ENCODE measurements at regions not wholly inside any gene's neighbourhood (a gene's known extent, or its start where the extent isn't known, plus 50 kb on each side); places are given as distances from the start of the nearest gene placed in this dataset.
A peak's percentile ranks its signal among the peaks of the same experiment; 100 is the strongest.
"Not testable (repeated sequence)": the region's sequence is repeated elsewhere in the genome, so short reads cannot be mapped to it uniquely, and the experiment has no call there.

DNA sequence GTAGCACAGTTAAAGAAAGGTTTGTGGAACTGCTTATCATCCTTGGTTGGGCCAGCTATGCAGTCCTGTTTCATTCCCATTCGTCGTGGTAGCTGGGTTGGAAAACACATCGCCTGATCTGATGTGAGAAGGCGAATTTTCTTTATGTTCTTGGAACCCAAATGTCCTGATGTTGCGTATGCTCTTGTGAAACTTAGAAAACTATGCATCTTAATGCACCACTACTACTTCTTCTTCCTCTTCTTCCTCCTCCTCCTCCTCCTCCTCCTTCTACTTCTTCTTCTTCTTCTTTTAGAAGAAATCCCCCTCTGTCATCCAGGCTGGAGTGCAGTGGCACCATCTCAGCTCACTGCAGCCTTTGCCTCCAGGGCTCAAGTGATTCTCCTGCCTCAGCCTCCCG, 381.6 kb downstream of the UTRN start:
- TF ChIP-seq, protein P1, sequence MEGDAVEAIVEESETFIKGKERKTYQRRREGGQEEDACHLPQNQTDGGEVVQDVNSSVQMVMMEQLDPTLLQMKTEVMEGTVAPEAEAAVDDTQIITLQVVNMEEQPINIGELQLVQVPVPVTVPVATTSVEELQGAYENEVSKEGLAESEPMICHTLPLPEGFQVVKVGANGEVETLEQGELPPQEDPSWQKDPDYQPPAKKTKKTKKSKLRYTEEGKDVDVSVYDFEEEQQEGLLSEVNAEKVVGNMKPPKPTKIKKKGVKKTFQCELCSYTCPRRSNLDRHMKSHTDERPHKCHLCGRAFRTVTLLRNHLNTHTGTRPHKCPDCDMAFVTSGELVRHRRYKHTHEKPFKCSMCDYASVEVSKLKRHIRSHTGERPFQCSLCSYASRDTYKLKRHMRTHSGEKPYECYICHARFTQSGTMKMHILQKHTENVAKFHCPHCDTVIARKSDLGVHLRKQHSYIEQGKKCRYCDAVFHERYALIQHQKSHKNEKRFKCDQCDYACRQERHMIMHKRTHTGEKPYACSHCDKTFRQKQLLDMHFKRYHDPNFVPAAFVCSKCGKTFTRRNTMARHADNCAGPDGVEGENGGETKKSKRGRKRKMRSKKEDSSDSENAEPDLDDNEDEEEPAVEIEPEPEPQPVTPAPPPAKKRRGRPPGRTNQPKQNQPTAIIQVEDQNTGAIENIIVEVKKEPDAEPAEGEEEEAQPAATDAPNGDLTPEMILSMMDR (conservative IDR thresholded peaks at IDR 0.05; ENCODE audit: low read depth, low read length), result no peak
- no peak for DNase-seq (ENCODE audit: low read depth)
- no peak overlapping the region for H3K4me3 ChIP-seq (ENCODE audit: low read depth, low read length)

DNA sequence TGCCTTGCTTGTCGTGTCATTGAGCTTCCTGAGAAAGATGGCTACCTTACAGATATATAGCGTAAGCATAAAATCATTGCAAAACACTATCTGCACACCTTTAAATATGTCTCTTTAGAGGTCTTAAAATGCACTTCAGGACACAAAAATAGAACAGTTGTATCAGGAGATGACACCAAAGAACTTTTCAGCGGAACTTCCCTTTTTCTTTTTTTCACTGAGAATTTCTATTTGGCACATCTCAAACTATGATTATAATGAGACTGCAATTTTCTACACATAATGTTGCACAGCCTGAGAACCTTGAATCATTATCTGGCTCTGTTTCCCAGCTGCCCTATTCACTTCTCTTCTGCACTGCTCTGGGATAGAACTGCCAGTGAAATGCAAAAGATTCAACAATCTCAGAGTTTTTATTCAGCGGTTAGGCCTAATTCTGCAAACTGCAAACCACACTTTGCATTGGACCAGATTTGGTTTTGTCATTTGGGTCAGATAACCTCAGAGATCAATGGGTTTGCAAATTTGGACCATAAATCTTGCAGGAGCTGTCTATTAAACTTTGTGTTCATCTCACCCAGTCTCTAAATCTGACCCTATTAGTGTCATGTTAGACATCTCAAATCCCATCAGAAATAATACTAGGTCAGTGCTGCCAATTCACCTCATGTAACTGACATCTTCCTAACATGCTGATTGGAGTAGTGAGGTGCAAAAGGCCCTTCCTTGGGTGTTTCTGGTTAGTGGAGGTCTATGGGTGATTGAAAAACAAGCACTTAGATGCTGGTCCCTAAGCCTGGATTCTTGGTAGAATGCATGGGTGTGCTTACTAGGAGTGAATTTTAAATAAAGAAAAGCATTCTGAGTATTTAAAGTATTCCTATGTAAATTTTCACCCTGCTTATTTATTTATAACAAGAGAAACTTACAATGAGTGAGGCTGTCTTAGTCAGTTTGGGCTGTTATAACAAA, 382.7 kb downstream of the UTRN start:
- no peak for DNase-seq (ENCODE audit: low read depth)
- no peak overlapping the region for H3K4me3 ChIP-seq (ENCODE audit: low read depth, low read length)
- TF ChIP-seq, protein P1 (conservative IDR thresholded peaks at IDR 0.05; ENCODE audit: low read depth, low read length), result no peak

GRCh38 chr6:144670259-144670658, 385.1 kb downstream of the UTRN start:
- DNase-seq (ENCODE audit: low read depth), result not testable (repeated sequence)

DNA sequence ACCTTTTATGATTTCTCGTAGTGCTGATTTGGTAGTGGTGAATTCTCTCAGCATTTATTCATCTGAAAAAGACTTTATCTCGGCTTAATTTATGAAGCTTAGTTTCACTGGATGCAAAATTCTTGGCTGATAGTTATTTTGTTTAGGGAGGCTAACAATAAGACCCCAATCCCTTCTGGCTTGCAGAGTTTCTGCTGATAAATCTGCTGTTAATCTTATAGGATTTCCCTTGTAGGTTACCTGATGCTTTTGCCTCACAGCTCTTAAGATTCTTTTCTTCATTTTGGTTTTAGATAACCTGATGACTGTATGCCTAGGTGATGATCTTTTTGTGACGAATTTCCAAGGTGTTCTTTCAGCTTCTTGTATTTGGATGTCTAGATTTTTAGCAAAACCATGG, 388.7 kb downstream of the UTRN start:
- no peak overlapping the region for H3K4me3 ChIP-seq (ENCODE audit: low read depth, low read length)
- DNase-seq (ENCODE audit: low read depth), result no peak
- TF ChIP-seq, protein P1 (conservative IDR thresholded peaks at IDR 0.05; ENCODE audit: low read depth, low read length), result no peak

More at GRCh38 chr6:144670259-144670658, 385.1 kb downstream of the UTRN start:
- not testable (repeated sequence) for H3K4me3 ChIP-seq (ENCODE audit: low read depth, low read length)

GRCh38 chr6:144675231-144675861, 390.2 kb downstream of the UTRN start:
- TF ChIP-seq, protein P1 (conservative IDR thresholded peaks at IDR 0.05; ENCODE audit: low read depth, low read length), result no peak
- peak; percentile 96 for DNase-seq (ENCODE audit: low read depth)
- H3K4me3 ChIP-seq (ENCODE audit: low read depth, low read length), result no peak overlapping the region

DNA sequence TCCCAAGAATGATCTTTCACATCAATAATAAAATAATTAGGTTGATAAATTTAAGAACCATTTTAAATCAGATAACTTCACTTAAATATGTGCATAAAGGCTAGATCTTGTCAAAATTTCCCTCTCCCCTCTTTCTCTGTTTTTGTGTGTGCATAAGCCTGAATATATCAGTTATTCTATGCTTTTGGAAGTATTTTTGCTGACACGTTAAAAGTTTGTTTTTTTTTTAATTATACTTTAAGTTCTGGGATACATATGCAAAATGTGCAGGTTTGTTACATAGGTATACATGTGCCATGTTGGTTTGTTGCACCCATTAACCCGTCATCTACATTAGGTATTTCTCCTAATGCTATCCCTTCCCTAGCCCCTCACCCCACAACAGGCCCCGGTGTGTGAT, 391.2 kb downstream of the UTRN start:
- DNase-seq (ENCODE audit: low read depth); H3K4me3 ChIP-seq (ENCODE audit: low read depth, low read length): not testable (repeated sequence)

- not testable (repeated sequence) for DNase-seq (ENCODE audit: low read depth); H3K4me3 ChIP-seq (ENCODE audit: low read depth, low read length)
Measured at GRCh38 chr6:144677263-144677662, 392.1 kb downstream of the UTRN start.

DNA sequence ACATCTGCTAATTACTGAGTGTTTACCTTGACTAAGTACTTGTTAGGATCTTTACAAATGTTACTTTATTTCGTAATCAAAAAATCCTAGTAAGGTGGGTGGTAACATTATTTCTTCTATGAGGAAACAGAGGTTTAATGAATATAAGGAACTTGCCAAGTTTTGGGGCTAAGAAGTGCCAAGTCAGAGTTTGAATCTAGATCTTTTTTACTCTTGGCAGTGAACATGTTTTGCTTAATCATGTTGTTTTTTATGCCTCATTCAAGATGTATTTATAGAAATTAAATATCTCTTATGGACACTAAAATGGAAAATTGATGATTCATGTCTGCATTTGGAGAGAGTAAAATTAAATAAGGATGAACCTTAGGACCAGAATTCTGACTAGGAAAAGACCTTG, 393.7 kb downstream of the UTRN start:
- no peak overlapping the region for H3K4me3 ChIP-seq (ENCODE audit: low read depth, low read length)
- DNase-seq (ENCODE audit: low read depth), result peak; percentile 64
- TF ChIP-seq, protein P1 (conservative IDR thresholded peaks at IDR 0.05; ENCODE audit: low read depth, low read length), result no peak

Measured in choroid plexus epithelial cell (primary cell).